ENCODE measurements at regions not wholly inside any gene's neighbourhood (a gene's known extent, or its start where the extent isn't known, plus 50 kb on each side); places are given as distances from the start of the nearest gene placed in this dataset.

- TF ChIP-seq USF1 (IDR thresholded peaks at IDR 0.05) (no peak), EP300 (IDR thresholded peaks at IDR 0.05; ENCODE audit: borderline replicate concordance) (no peak), CREB1 (IDR thresholded peaks at IDR 0.05; ENCODE audit: low read depth) (no peak), REST (IDR thresholded peaks at IDR 0.05; ENCODE audit: low read depth) (no peak), RAD21 (IDR thresholded peaks at IDR 0.05; ENCODE audit: low read depth) (no peak), EGR1 (IDR thresholded peaks at IDR 0.05) (no peak), CEBPB (IDR thresholded peaks at IDR 0.05) (no peak), MAX (IDR thresholded peaks at IDR 0.05) (no peak), ZBTB7A (IDR thresholded peaks at IDR 0.05; ENCODE audit: low read depth) (no peak), YY1 (IDR thresholded peaks at IDR 0.05; ENCODE audit: low read depth) (no peak)
Measured at GRCh38 chr4:20493761-20494353, 206.4 kb upstream of the PACRGL start.
